GM10266 (cell line): ENCODE measurements at regions not wholly inside any gene's neighbourhood (a gene's known extent, or its start where the extent isn't known, plus 50 kb on each side); places are given as distances from the start of the nearest gene placed in this dataset.

Source experiments
- DNase-seq: peaks from one replicate; pipeline ENCODE4 v3.0.0; 2012; ENCODE audit errors: extremely low spot score
- CTCF ChIP-seq: IDR thresholded peaks from 2 replicates; pipeline ENCODE4 v1.5.1; 2012; ENCODE audit warnings: mild to moderate bottlenecking, low read depth; ENCODE audit not compliant: control insufficient read depth, insufficient read depth; ENCODE audit errors: missing control alignments

- no peak for DNase-seq
- TF ChIP-seq CTCF, result no peak
These were observed 146.2 kb upstream of the CBLB start for GRCh38 chr3:106014971-106015370.

- no peak for TF ChIP-seq CTCF
These were observed 149.3 kb upstream of the CBLB start for GRCh38 chr3:106018102-106018501.

GRCh38 chr3:106018929-106019550, 150.2 kb upstream of the CBLB start:
- TF ChIP-seq CTCF, result no peak
- no peak for DNase-seq

More at GRCh38 chr3:106018102-106018501, 149.3 kb upstream of the CBLB start:
- DNase-seq, result no peak

- no peak for TF ChIP-seq CTCF
- DNase-seq, result no peak
These were observed 154.1 kb upstream of the CBLB start for GRCh38 chr3:106022913-106023312.

- DNase-seq, result no peak
- no peak for TF ChIP-seq CTCF
These were observed 156.4 kb upstream of the CBLB start for GRCh38 chr3:106025151-106025722.

- no peak for DNase-seq
- no peak for TF ChIP-seq CTCF
These were observed 161.3 kb upstream of the CBLB start for GRCh38 chr3:106029954-106030626.

GRCh38 chr3:106030627-106030963, 161.8 kb upstream of the CBLB start:
- TF ChIP-seq CTCF, result no peak
- DNase-seq, result no peak
